WI38 (cell line): ENCODE measurements at regions not wholly inside any gene's neighbourhood (a gene's known extent, or its start where the extent isn't known, plus 50 kb on each side); places are given as distances from the start of the nearest gene placed in this dataset.

Experiments used
- H3K4me3 ChIP-seq: 2 replicates; pipeline ENCODE4 v1.5.1; 2011; ENCODE audit warnings: low read depth, mild to moderate bottlenecking, control low read depth, low read length
- CTCF ChIP-seq: IDR thresholded peaks from 2 replicates; pipeline ENCODE4 v1.5.1; 2012; ENCODE audit warnings: low read depth, mild to moderate bottlenecking, control low read depth, low read length

GRCh38 chr2:147310335-147311057 lies 534.3 kb upstream of the ACVR2A start:
- H3K4me3 ChIP-seq = no peak overlapping the region
- TF ChIP-seq CTCF = no peak

GRCh38 chr2:147297820-147298219 lies 547.0 kb upstream of the ACVR2A start:
- H3K4me3 ChIP-seq = no peak overlapping the region
- no peak for TF ChIP-seq CTCF

GRCh38 chr2:147294825-147295392 lies 549.9 kb upstream of the ACVR2A start:
- TF ChIP-seq CTCF = no peak
- no peak overlapping the region for H3K4me3 ChIP-seq

GRCh38 chr2:147293991-147294824 lies 550.6 kb upstream of the ACVR2A start:
- TF ChIP-seq CTCF = no peak

GRCh38 chr2:147288131-147288530 lies 556.7 kb upstream of the ACVR2A start:
- TF ChIP-seq CTCF = no peak
- H3K4me3 ChIP-seq = no peak overlapping the region

More at GRCh38 chr2:147293991-147294824, 550.6 kb upstream of the ACVR2A start:
- no peak overlapping the region for H3K4me3 ChIP-seq

GRCh38 chr2:147275943-147276342 lies 568.9 kb upstream of the ACVR2A start:
- no peak overlapping the region for H3K4me3 ChIP-seq
- TF ChIP-seq CTCF = no peak

GRCh38 chr2:147273628-147274027 lies 571.2 kb upstream of the ACVR2A start:
- no peak overlapping the region for H3K4me3 ChIP-seq
- no peak for TF ChIP-seq CTCF
